Activated T-cell treated with anti-CD3 and anti-CD28 coated beads, Interleukin-2, amount 50 U/mL, for 4 hours (primary cell): ENCODE measurements at regions not wholly inside any gene's neighbourhood (a gene's known extent, or its start where the extent isn't known, plus 50 kb on each side); places are given as distances from the start of the nearest gene placed in this dataset.

Source experiments
- ATAC-seq, 2 donors: fragments of 200-7000 bp; cut with Tn5 transposase; one replicate each; pipeline ENCODE4 v1.10.0; 2021
- DNase-seq: peaks from one replicate; pipeline ENCODE4 v3.0.0-alpha.2; 2020
- H3K27me3 Mint-ChIP-seq: one replicate; pipeline ENCODE4 v1.8.0; 2021; ENCODE audit warnings: low read depth, mixed read lengths
- H3K36me3 Mint-ChIP-seq: one replicate; pipeline ENCODE4 v1.8.0; 2022; ENCODE audit warnings: mixed read lengths; ENCODE audit not compliant: insufficient read depth
- H3K4me1 Mint-ChIP-seq: one replicate; pipeline ENCODE4 v1.8.0; 2021; ENCODE audit warnings: low read depth, mixed read lengths
- H3K4me3 Mint-ChIP-seq: one replicate; pipeline ENCODE4 v1.8.0; 2021; ENCODE audit warnings: mild to moderate bottlenecking, moderate library complexity, mixed read lengths
- H3K9me3 Mint-ChIP-seq: one replicate; pipeline ENCODE4 v1.8.0; 2021; ENCODE audit warnings: mixed read lengths

DNA sequence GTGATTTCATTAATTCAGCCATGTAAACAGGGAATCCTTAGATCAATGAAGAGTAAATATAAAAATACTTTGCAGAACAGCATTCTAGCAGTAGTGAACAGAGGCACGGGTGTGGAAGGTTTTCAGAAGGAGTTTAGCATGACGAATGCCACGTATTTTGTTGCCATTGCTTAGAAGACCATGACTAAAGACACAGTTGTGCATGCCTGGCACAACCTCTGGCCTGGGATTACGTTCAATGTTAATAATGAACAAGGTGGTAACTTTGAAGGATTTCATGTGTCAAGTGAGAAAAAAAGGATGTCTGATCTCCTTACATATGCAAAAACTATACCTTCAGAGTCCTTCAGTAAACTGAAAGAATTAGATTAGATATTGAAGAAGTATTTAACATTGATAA is 171.9 kb downstream of the MAGEB5 start:
- ATAC-seq (no peak), DNase-seq (no peak)
- no peaks in the 10 kb centered on the region for H3K9me3 Mint-ChIP-seq
- H3K4me1 Mint-ChIP-seq = no peaks in the 10 kb centered on the region
- no peaks in the 10 kb centered on the region for H3K27me3 Mint-ChIP-seq
- H3K36me3 Mint-ChIP-seq = no peaks in the 10 kb centered on the region
- no peak overlapping the region for H3K4me3 Mint-ChIP-seq

DNA sequence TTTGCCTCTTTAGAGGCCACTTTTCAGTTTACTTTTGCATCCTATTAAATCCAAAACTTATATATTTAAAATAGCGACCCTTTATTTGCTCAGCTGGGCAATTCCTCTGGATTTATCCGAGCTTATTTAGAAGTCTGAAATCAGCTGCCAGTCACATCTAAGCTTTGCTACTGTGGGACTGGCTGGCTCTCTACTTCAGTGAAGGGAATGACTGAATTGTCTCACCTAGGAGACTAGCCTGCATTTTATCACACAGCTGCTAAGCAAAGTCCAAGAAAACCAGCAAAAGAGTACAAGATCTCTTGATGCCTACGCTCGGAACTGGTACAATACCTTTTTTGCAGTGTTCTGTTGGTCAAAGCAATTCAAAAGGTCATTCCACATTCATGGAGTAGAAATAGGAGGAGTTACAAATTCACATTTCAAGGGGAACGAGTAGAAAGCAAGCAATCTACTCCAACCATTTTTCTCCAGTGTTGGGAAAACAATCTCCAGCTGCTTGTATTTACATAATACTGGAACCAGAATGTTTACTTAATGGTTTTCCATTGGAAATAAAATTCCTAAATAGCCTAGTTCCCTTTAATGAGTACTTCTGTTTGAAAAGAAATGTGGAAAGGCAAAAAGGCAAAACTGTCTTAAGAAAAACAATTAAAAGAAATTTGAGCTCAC is 160.2 kb downstream of the MAGEB5 start:
- H3K9me3 Mint-ChIP-seq = peaks cover 3% of the 10 kb centered on the region
- ATAC-seq (no peak), DNase-seq (no peak)
- no peaks in the 10 kb centered on the region for H3K27me3 Mint-ChIP-seq
- no peaks in the 10 kb centered on the region for H3K36me3 Mint-ChIP-seq
- no peak overlapping the region for H3K4me3 Mint-ChIP-seq
- H3K4me1 Mint-ChIP-seq = no peaks in the 10 kb centered on the region

DNA sequence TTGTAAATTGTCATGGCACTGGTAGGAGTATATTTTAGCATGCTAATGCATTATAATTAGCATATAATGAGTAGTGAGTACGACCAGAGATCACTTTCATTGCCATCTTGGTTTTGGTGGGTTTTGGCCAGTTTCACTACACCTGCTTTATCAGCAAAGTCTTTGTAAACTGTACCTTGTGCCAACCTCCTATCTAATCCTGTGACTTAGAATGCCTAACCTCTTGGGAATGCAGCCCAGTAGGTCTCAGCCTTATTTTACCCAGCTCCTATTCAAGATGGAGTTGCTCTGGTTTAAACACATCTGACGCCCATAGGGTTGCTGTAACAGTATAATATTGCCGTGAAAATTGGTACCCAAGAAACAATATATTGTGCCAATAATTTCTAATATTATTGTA is 159.4 kb downstream of the MAGEB5 start:
- ATAC-seq (no peak), DNase-seq (no peak)
- Mint-ChIP-seq H3K4me1 (no peaks in the 10 kb centered on the region), H3K27me3 (no peaks in the 10 kb centered on the region), H3K4me3 (no peak overlapping the region), H3K36me3 (no peaks in the 10 kb centered on the region), H3K9me3 (peaks cover 7% of the 10 kb centered on the region)

DNA sequence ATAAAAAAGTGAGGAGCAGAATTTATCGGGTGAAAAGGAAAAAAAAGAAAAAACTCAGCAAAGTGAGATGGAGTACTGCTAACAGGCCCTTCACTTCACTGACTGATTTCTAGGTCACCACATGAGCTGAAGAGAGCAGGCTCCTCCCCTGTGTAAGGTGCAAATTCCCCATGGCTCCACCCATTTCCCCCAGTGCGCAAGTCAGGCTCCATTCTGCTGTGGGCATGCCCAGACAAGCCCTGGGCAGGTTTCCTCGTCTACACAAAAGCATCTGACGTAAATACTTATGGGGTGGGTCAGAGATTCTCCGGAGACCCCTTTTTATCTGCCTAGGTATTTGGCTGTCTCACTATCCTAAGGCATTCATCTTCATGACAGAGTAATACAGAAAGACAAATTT is 157.9 kb downstream of the MAGEB5 start:
- Mint-ChIP-seq H3K9me3 (peaks cover 8% of the 10 kb centered on the region), H3K4me3 (no peak overlapping the region), H3K4me1 (no peaks in the 10 kb centered on the region), H3K27me3 (no peaks in the 10 kb centered on the region), H3K36me3 (no peaks in the 10 kb centered on the region)
- ATAC-seq (no peak), DNase-seq (no peak)

DNA sequence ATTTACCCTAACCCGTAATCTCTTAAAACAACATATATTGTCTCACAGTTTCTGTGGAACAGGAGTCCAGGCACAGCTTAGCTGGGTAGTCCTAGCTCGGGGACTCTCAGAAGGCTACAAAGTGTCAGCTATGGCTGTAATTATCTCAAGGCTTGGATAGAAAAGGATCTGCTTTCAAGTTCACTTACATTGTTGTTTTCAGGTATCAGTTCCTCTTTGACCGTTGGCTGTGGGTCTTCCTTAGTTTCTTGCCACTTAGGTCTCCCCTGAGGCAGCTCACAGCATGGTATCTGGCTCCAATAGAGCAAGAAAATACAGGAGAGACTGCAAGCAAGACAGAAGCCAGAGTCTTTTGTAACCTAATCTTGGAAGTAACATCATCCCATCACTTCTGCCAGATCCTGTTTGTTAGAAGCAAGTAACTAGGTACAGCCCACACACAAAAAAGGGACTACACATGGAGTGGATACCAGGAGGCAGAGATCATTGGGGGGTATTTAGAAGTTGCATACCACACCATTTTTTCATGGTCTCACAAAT is 137.0 kb downstream of the MAGEB5 start:
- DNase-seq (no peak), ATAC-seq (no peak)
- H3K9me3 Mint-ChIP-seq = peaks cover 4% of the 10 kb centered on the region
- no peaks in the 10 kb centered on the region for H3K4me1 Mint-ChIP-seq
- no peaks in the 10 kb centered on the region for H3K36me3 Mint-ChIP-seq
- H3K4me3 Mint-ChIP-seq = no peak overlapping the region
- no peaks in the 10 kb centered on the region for H3K27me3 Mint-ChIP-seq

DNA sequence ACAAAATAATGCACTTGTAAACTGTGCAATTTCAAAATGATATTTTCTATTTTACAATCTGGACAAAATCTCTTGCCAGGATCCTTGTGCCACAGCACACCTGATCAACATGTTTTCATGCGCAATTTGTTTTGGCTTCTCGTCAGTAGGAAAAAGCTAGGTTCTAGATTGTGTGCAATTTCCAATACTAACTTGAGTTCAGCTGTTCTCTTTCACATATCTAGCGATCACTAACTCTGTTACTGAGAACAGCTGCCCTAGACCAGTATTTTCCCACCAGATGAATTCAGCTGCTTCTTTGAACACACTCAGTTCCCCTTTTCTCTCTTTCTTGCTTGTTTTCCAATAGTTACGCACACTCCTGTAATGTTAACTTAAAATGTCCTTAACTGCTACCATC is 131.2 kb downstream of the MAGEB5 start:
- no peaks in the 10 kb centered on the region for H3K9me3 Mint-ChIP-seq
- no peak overlapping the region for H3K4me3 Mint-ChIP-seq
- DNase-seq (no peak), ATAC-seq (no peak)
- H3K4me1 Mint-ChIP-seq = no peaks in the 10 kb centered on the region
- H3K36me3 Mint-ChIP-seq = no peaks in the 10 kb centered on the region
- no peaks in the 10 kb centered on the region for H3K27me3 Mint-ChIP-seq

DNA sequence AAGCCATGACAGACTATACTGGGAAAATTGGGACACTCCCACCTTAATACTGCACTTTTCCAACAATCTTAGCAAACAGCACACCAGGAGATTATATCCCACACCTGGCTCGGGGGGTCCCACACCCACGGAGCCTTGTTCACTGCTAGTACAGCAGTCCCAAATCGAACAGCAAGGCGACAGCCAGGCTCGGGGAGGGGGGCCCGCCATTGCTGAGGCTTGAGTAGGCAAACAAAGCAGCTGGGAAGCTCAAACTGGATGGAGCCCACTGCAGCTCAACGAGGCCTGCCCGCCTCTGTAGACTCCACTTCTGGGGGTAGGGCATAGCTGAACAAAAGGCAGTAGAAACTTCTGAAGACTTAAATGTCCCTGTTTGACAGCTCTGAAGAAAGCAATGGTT is 118.3 kb downstream of the MAGEB5 start:
- Mint-ChIP-seq H3K4me3 (no peak overlapping the region), H3K4me1 (no peaks in the 10 kb centered on the region), H3K36me3 (no peaks in the 10 kb centered on the region), H3K27me3 (no peaks in the 10 kb centered on the region), H3K9me3 (no peaks in the 10 kb centered on the region)
- ATAC-seq (no peak), DNase-seq (no peak)

DNA sequence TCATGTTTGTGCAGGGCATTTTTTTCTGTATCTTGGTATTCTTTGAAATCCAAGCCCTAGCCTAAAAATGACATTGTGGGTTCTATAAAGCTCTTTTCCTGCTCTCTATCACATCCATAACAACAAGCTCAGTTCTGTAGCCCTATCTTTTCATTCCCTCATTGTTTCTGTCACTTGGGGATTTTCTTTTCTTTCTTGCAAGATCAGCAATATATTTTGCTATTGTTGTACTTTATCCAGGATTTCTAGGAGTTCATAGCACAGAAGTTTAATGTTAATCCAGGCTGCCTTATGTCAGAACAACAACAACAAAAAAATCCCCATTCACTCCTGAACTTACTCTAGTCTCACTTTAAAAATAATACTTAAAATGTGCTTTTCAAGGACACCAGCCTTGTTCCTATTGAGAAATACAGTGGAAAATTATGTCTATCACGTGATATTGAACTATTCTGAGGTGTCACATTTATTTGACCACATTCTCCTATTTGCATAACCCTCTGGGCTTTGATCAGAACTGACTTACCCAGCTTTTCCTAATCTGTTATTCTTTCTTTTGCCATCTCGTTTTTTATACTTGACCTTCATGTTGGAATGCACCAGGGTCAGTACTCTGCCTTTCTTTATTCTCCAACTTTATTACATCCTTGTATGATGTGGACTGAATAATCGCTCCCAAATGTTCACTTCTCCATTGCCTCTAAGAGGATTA is 112.8 kb downstream of the MAGEB5 start:
- no peaks in the 10 kb centered on the region for H3K27me3 Mint-ChIP-seq
- no peaks in the 10 kb centered on the region for H3K36me3 Mint-ChIP-seq
- ATAC-seq (no peak), DNase-seq (no peak)
- H3K9me3 Mint-ChIP-seq = no peaks in the 10 kb centered on the region
- H3K4me1 Mint-ChIP-seq = no peaks in the 10 kb centered on the region
- no peak overlapping the region for H3K4me3 Mint-ChIP-seq

DNA sequence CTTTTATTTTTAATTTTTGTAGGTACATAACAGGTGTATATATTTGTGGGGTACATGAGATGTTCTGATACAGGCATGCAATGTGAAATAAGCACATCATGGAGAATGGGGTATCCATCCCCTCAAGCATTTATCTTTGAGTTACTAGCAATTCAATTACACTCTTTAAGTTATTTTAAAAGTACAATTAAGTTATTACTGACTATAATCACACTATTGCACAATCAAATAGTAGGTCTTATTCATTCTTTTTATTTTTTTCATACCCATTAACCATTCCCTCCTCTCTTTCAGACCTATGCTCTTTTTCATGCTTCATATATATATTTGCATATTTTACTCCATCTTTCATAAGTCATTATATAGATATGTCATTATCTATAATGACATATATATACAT is 93.3 kb downstream of the MAGEB5 start:
- Mint-ChIP-seq H3K36me3 (no peaks in the 10 kb centered on the region), H3K27me3 (no peaks in the 10 kb centered on the region), H3K4me3 (no peak overlapping the region), H3K9me3 (peaks cover 7% of the 10 kb centered on the region), H3K4me1 (no peaks in the 10 kb centered on the region)
- DNase-seq (no peak), ATAC-seq (no peak)

DNA sequence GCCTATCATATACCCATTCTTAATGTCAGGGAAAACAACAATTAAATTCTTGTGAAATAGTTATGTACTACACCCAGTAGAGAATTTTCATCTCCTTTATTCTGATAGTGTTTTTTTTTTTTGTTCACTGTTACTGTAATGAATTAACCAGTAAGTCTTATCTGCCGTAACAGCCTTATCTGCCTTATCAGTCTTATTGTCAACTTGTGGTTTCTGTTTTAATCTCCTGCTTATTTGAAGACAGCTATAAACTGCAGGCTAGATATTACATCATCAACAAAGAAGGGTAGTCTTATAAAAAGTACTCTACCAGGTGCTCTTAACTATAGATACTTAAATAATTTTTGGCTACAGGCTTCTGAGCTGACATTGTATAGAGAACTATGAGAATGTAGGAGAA is 79.5 kb downstream of the MAGEB5 start:
- Mint-ChIP-seq H3K4me3 (no peak overlapping the region), H3K4me1 (no peaks in the 10 kb centered on the region), H3K9me3 (peaks cover 3% of the 10 kb centered on the region), H3K27me3 (no peaks in the 10 kb centered on the region), H3K36me3 (no peaks in the 10 kb centered on the region)
- DNase-seq = no peak
- ATAC-seq = no peak

DNA sequence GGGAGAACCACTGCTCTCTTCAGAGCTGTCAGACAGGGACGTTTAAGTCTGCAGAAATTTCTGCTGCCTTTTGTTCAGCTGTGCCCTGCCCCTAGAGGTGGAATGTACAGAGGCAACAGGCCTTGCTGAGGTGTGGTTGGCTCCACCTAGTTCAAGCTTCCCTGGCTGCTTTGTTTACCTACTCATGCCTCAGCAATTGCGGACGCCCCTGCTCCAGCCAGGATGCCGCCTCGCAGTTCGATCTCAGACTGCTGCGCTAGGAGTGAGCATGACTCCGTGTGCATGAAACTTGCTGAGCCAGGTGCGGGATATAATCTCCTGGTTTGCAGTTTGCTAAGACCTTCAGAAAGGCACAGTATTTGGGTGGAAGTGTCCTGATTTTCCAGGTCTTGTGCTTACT is 70.9 kb downstream of the MAGEB5 start:
- Mint-ChIP-seq H3K9me3 (peaks cover 3% of the 10 kb centered on the region), H3K36me3 (no peaks in the 10 kb centered on the region), H3K4me1 (no peaks in the 10 kb centered on the region), H3K27me3 (no peaks in the 10 kb centered on the region), H3K4me3 (no peak overlapping the region)
- no peak for DNase-seq
- no peak for ATAC-seq
